HEK293 (cell line): ENCODE measurements at regions not wholly inside any gene's neighbourhood (a gene's known extent, or its start where the extent isn't known, plus 50 kb on each side); places are given as distances from the start of the nearest gene placed in this dataset.

Experiments
- CTCF ChIA-PET: fragments of 350-600 bp; formaldehyde crosslinking; extraction: SDS; loops from one replicate; lab custom pipeline; 2021; ENCODE audit warnings: antibody characterized with exemption; lab: Yijun Ruan, JAX
- POLR2A ChIA-PET: fragments of 300-600 bp; formaldehyde crosslinking; extraction: SDS; loops from one replicate; lab custom pipeline; 2020; ENCODE audit warnings: antibody characterized with exemption, inconsistent platforms; lab: Yijun Ruan, JAX
- H3K27ac ChIP-seq: fragments of 200-500 bp; sonication (Bioruptor generic); 2 replicates; pipeline ENCODE4 v1.5.1; 2014; ENCODE audit warnings: low read depth, low read length, control low read depth, inconsistent platforms; ENCODE audit errors: extremely low read depth
- H3K36me3 ChIP-seq, 2 experiments: fragments of 200-500 bp in 1 of 2; sonication (Bioruptor generic) in 1 of 2; 1 replicate in 1 of 2; 2 replicates in 1 of 2; pipeline ENCODE4 v1.5.1; 2014 to 2017; ENCODE audit warnings: inconsistent platforms in 2 of 2, low read length in 2 of 2; ENCODE audit not compliant: control insufficient read depth in 2 of 2, insufficient read depth in 1 of 2
- H3K4me1 ChIP-seq: fragments of 200-500 bp; sonication (Bioruptor generic); 2 replicates; pipeline ENCODE4 v1.5.1; 2014; ENCODE audit warnings: mild to moderate bottlenecking, low read length, inconsistent platforms; ENCODE audit not compliant: control insufficient read depth, insufficient read depth
- H3K4me3 ChIP-seq: 2 replicates; pipeline ENCODE4 v1.5.1; 2011; ENCODE audit warnings: low read depth, mild to moderate bottlenecking, control low read depth, low read length, moderate library complexity
- H3K9me3 ChIP-seq: fragments of 200-500 bp; sonication (Bioruptor generic); 2 replicates; pipeline ENCODE4 v1.5.1; 2014; ENCODE audit warnings: low read depth, low read length, inconsistent platforms; ENCODE audit not compliant: control insufficient read depth, insufficient read depth
- HIC1 ChIP-seq: fragments of 450-650 bp; formaldehyde crosslinking; IDR thresholded peaks from 2 replicates; pipeline ENCODE4 v1.5.1; 2016; ENCODE audit warnings: missing biosample characterization, missing genetic modification characterization
- HOXA7 ChIP-seq: sonication (generic); formaldehyde crosslinking; IDR thresholded peaks from 2 replicates; pipeline ENCODE4 v1.8.1; 2022; ENCODE audit warnings: missing genetic modification reagents, borderline replicate concordance
- INSM2 ChIP-seq: fragments of 450-650 bp; formaldehyde crosslinking; IDR thresholded peaks from 2 replicates; pipeline ENCODE4 v1.5.1; 2016; ENCODE audit warnings: missing biosample characterization, missing genetic modification characterization
- KLF10 ChIP-seq: fragments of 450-650 bp; IDR thresholded peaks from 2 replicates; pipeline ENCODE4 v1.5.1; 2018; ENCODE audit warnings: missing biosample characterization, mild to moderate bottlenecking, missing genetic modification characterization
- KLF7 ChIP-seq: fragments of 450-650 bp; formaldehyde crosslinking; IDR thresholded peaks from 2 replicates; pipeline ENCODE4 v1.5.1; 2016; ENCODE audit warnings: missing biosample characterization, missing genetic modification characterization, borderline replicate concordance
- KLF8 ChIP-seq: fragments of 450-650 bp; formaldehyde crosslinking; IDR thresholded peaks from 2 replicates; pipeline ENCODE4 v1.5.1; 2016; ENCODE audit warnings: missing biosample characterization, missing genetic modification characterization
- PATZ1 ChIP-seq: fragments of 450-650 bp; formaldehyde crosslinking; IDR thresholded peaks from 2 replicates; pipeline ENCODE4 v1.5.1; 2016; ENCODE audit warnings: missing biosample characterization, missing genetic modification characterization
- REPIN1 ChIP-seq: fragments of 450-650 bp; formaldehyde crosslinking; IDR thresholded peaks from 2 replicates; pipeline ENCODE4 v1.5.1; 2017; ENCODE audit warnings: missing biosample characterization, missing genetic modification characterization, low read depth
- SCRT1 ChIP-seq: fragments of 450-650 bp; formaldehyde crosslinking; IDR thresholded peaks from 2 replicates; pipeline ENCODE4 v1.5.1; 2016; ENCODE audit warnings: missing biosample characterization, missing genetic modification characterization, borderline replicate concordance
- TSHZ1 ChIP-seq: fragments of 450-650 bp; formaldehyde crosslinking; IDR thresholded peaks from 2 replicates; pipeline ENCODE4 v1.5.1; 2016; ENCODE audit warnings: missing biosample characterization, missing genetic modification characterization, borderline replicate concordance
- ZBTB1 ChIP-seq: fragments of 450-650 bp; formaldehyde crosslinking; IDR thresholded peaks from 2 replicates; pipeline ENCODE4 v1.5.1; 2016; ENCODE audit warnings: missing biosample characterization, missing genetic modification characterization
- ZNF214 ChIP-seq: fragments of 450-650 bp; formaldehyde crosslinking; IDR thresholded peaks from 2 replicates; pipeline ENCODE4 v1.5.1; 2017; ENCODE audit warnings: missing biosample characterization, mild to moderate bottlenecking, missing genetic modification characterization, borderline replicate concordance
- ZNF23 ChIP-seq: fragments of 450-650 bp; formaldehyde crosslinking; IDR thresholded peaks from 2 replicates; pipeline ENCODE4 v1.5.1; 2016; ENCODE audit warnings: missing biosample characterization, missing genetic modification characterization, borderline replicate concordance
- ZNF26 ChIP-seq: fragments of 450-650 bp; formaldehyde crosslinking; IDR thresholded peaks from 2 replicates; pipeline ENCODE4 v1.5.1; 2016; ENCODE audit warnings: missing biosample characterization, missing genetic modification characterization
- ZNF292 ChIP-seq: fragments of 450-650 bp; formaldehyde crosslinking; IDR thresholded peaks from 2 replicates; pipeline ENCODE4 v1.5.1; 2016; ENCODE audit warnings: low read depth, missing biosample characterization, missing genetic modification characterization, borderline replicate concordance
- ZNF341 ChIP-seq: fragments of 450-650 bp; formaldehyde crosslinking; IDR thresholded peaks from 2 replicates; pipeline ENCODE4; 2016; ENCODE audit warnings: low read depth, missing biosample characterization, missing genetic modification characterization
- ZNF548 ChIP-seq: fragments of 450-650 bp; formaldehyde crosslinking; IDR thresholded peaks from 2 replicates; pipeline ENCODE4 v1.5.1; 2016; ENCODE audit warnings: missing biosample characterization, missing genetic modification characterization
- ZNF610 ChIP-seq: fragments of 450-650 bp; formaldehyde crosslinking; IDR thresholded peaks from 2 replicates; pipeline ENCODE4 v1.5.1; 2016; ENCODE audit warnings: missing biosample characterization, missing genetic modification characterization, borderline replicate concordance
- ZNF621 ChIP-seq: fragments of 450-650 bp; formaldehyde crosslinking; IDR thresholded peaks from 2 replicates; pipeline ENCODE4 v1.5.1; 2017; ENCODE audit warnings: missing biosample characterization, missing genetic modification characterization
- ZNF624 ChIP-seq: fragments of 450-650 bp; formaldehyde crosslinking; IDR thresholded peaks from 2 replicates; pipeline ENCODE4 v1.5.1; 2017; ENCODE audit warnings: missing biosample characterization, missing genetic modification characterization
- ZNF626 ChIP-seq: fragments of 450-650 bp; sonication (Bioruptor Pico); formaldehyde crosslinking; IDR thresholded peaks from 2 replicates; pipeline ENCODE4 v1.5.1; 2018; ENCODE audit warnings: missing biosample characterization, missing genetic modification characterization, inconsistent platforms
- ZNF777 ChIP-seq: fragments of 450-650 bp; formaldehyde crosslinking; IDR thresholded peaks from 2 replicates; pipeline ENCODE4 v1.5.1; 2017; ENCODE audit warnings: missing biosample characterization, missing genetic modification characterization, borderline replicate concordance

- Histone ChIP-seq H3K4me3 (no peak overlapping the region), H3K36me3 (no peaks in the 10 kb centered on the region), H3K4me1 (no peaks in the 10 kb centered on the region), H3K27ac (no peak overlapping the region), H3K9me3 (no peaks in the 10 kb centered on the region)
- POLR2A ChIA-PET: no interaction called here
- CTCF ChIA-PET: interaction anchor here (0.7 kb wide), 1 partner anchor 1337 kb away, joined by 3 read pairs; no protein-coding TSS in a partner anchor
- TF ChIP-seq KLF8 (tag by site-specific recombination) (no peak), ZNF621 (tag by site-specific recombination) (no peak), SCRT1 (no peak), HOXA7 (CRISPR knock-in tag) (no peak), TSHZ1 (tag by site-specific recombination) (no peak), REPIN1 (no peak), ZNF624 (tag by site-specific recombination) (no peak), ZNF610 (tag by site-specific recombination) (no peak)
Observed at GRCh38 chr7:89738549-89738948, 415.7 kb upstream of the STEAP1 start.

- TF ChIP-seq ZNF292 (tag by site-specific recombination) (no peak), INSM2 (no peak), ZNF23 (tag by site-specific recombination) (no peak), HIC1 (tag by site-specific recombination) (no peak), ZNF777 (no peak), ZNF214 (no peak), ZNF626 (tag by site-specific recombination) (no peak)
- H3K4me3 ChIP-seq: no peak overlapping the region
- no peaks in the 10 kb centered on the region for H3K4me1 ChIP-seq
- no peak overlapping the region for H3K27ac ChIP-seq
- POLR2A ChIA-PET: no interaction called here
- H3K36me3 ChIP-seq: no peaks in the 10 kb centered on the region
- no peaks in the 10 kb centered on the region for H3K9me3 ChIP-seq
- CTCF ChIA-PET: no interaction called here
Observed at GRCh38 chr7:89757910-89758309, 396.4 kb upstream of the STEAP1 start.

GRCh38 chr7:89760690-89761089, 393.6 kb upstream of the STEAP1 start:
- H3K4me3 ChIP-seq: no peak overlapping the region
- H3K36me3 ChIP-seq: no peaks in the 10 kb centered on the region
- no peaks in the 10 kb centered on the region for H3K4me1 ChIP-seq
- H3K9me3 ChIP-seq: no peaks in the 10 kb centered on the region
- H3K27ac ChIP-seq: no peak overlapping the region
- POLR2A ChIA-PET: no interaction called here
- CTCF ChIA-PET: interaction anchor here (0.7 kb wide), 1 partner anchor 1604 kb away, joined by 3 read pairs; no protein-coding TSS in a partner anchor
- no peak for TF ChIP-seq SCRT1
- TF ChIP-seq ZBTB1 (tag by site-specific recombination): no peak
- no peak for TF ChIP-seq ZNF26 (tag by site-specific recombination)
- TF ChIP-seq ZNF341 (tag by site-specific recombination): no peak
- no peak for TF ChIP-seq KLF10
- TF ChIP-seq ZNF548 (tag by site-specific recombination): no peak
- TF ChIP-seq PATZ1 (tag by site-specific recombination): no peak
- TF ChIP-seq KLF7: no peak
